Activated CD4-positive, CD25-positive, alpha-beta regulatory T cell treated with anti-CD3 and anti-CD28 coated beads, Interleukin-2, amount 50 U/mL, for 24 hours (primary cell): ENCODE measurements at regions not wholly inside any gene's neighbourhood (a gene's known extent, or its start where the extent isn't known, plus 50 kb on each side); places are given as distances from the start of the nearest gene placed in this dataset.
A peak's percentile ranks its signal among the peaks of the same experiment; 100 is the strongest.

Experiments
- ATAC-seq, 2 donors: fragments of 150-1000 bp; cut with Tn5 transposase; one replicate each; pipeline ENCODE4 v1.10.0; 2021; ENCODE audit warnings: mild to moderate bottlenecking in 1 of 2, moderate library complexity in 1 of 2

DNA sequence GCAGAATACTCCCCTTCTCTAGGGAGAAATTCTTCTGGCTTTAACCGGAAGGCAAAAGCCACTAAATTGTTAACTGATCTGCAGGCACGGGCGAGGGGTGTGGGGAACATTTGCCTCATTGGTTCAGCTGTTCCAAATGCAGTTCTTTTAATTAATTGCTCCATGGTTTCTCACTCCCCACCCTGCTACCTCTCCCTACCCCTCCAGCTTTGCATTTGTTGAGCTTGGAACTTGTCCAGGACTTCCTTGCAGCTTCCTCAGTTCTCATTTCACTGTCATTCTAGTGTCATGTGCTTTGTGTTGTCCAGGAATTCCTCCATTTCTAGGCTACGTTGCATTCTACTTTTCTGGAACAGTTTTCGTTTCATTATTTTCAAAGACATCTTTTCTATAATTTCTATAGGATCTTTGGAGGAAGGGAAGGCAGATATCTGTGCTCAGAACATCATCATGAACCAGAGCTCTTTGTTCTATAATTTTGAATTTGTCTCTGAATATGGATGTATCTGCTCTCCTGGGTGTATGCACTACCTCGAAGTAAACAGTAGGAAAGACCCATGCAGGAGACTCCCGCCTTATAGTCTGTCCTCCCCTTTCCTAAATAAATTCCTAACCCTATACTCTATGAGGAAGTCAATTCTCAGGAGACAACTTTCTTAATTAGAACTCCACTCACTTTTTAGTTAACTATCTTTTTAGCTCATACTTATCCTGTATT lies 132.4 kb upstream of the LMO4 start:
- ATAC-seq = no peak

DNA sequence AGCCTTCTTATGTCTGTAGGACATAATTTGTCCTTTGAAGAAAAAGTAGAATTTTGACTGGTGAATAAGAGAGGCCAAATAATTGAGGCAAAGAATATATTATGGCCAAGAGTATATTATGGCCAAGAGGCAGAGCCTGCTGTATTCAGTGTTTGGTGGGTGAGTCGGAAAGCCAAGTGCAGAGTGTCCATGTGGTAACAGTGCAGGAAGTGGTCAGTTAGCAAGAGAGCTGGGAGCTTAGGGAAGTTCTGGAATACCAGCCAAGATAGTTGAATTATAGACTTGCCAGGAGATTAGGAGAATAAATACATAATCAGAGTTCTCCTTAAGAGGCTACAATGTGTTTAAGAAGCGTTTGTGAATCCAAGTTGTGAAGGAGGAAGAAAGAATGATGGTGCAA lies 131.5 kb upstream of the LMO4 start:
- ATAC-seq = no peak

DNA sequence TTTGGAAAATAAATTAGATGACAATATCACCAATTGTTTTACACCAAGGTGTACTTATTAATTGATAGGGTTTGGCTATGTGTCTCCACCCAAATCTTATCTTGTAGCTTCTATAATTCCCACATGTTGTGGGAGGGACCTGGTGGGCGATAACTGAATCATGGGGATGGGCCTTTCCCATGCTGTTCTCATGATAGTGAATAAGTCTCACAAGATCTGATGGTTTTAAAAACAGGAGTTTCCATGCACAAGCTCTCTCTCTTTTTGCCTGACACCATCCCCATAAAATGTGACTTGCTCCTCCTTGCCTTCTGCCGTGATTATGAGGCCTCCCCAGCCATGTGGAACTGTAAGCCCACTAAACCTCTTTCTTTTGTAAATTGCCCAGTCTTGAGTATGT lies 131.0 kb upstream of the LMO4 start:
- ATAC-seq = no peak

DNA sequence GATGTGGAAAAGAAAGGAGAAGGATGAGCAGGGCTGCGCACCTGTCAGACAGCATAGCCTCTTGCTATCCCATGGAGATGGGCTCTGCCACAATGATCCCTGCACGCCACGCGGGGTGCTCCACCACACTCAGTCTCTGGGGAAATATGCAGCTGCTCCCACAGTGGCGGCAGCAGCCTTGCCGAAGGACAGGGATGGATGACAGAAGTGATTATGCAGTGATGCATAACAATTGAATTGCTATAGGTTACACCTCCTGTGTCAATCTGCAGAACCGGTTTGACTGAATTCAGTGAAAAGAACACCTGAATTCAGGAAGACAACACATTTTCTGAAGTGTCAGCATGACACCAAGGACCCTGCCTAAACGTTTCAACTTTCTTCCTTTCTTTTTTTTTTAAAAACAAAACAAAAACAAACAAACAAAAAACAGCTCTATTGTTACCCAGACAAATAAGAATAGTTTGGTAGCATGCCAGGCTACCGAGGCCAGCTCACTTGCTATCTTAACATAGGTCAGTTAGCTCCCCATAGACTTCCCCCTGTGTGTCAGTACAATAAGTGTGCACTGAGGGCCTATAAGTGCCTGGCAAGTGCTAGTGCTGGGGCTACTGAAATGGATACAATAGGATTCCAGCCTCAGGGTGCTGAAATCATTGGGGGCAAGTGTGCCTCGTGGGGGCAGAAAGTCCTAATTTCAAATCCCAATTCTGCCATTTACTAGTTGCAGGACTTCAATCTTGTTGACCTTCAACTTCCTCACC lies 127.6 kb upstream of the LMO4 start:
- ATAC-seq = no peak

DNA sequence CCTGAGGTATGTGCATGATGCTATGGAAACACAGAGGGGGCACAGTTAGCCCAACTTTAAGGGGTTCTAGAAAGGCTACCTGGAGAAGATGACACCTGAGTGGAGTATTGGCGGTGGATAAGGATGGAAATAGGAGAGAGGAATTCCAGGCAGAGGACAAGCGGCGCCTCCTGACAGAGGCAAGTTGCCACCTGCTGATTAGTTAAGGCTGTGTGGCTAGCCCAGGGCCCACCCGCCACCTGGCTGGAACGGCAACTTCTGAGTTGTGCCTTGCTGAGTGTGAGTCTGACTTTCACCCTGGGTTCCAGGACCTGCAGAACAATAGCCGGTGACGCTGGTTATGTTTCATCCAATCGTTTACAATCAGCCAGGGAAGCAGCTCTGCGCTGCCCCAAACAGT lies 126.9 kb upstream of the LMO4 start:
- no peak for ATAC-seq

DNA sequence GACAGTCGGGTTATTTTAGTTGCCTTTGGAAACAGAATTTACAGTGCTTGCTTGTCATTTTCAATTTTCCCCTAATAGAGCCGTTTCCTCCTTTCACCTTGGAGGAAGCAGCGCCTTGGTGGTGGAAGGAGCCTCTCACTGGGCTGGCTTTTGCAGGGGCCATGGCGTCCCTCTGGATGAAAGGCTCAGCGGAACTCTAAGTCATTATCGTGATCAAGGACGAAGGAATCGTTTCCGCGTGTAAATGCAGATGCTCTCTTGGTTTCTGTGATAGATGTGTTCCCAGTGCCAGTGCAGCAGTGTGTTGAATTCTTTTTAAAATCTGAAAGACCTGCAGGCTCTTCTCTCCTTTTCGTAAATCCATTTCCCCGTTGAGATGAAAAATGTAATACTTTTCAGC lies 126.2 kb upstream of the LMO4 start:
- ATAC-seq = no peak

DNA sequence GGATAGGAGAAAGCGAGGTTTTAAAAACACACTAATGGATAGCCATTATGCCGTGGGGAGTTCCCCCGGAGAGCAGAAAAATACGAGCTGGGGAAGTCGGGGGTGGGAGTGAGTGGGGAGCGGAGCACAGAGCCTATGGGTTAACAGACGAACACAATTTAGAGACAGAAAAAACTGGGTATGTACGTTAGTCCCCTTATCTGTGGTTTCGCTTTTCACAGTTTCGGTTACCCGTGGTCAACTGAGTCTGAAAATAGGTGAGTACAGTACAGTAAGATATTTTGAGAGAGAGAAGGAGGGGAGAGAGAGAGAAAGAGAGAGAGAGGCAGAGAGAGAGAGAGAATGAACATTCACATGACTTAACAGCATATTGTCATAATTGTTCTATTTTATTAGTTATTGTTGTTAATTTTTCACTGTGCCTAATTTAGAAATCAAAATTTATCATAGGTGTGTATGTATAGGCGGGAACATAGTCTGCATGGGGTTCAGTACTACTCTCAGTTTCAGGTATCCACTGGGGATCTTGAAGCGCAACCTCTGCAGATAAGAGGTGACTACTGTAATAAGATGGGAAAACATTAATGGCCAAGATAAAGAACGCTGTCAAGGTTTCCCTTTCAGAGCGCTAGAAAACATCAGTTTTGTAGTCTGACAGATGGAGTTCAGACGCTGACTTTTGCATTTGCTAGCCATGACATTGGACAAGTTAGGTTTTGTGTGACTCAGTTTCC lies 125.6 kb upstream of the LMO4 start:
- ATAC-seq = no peak

DNA sequence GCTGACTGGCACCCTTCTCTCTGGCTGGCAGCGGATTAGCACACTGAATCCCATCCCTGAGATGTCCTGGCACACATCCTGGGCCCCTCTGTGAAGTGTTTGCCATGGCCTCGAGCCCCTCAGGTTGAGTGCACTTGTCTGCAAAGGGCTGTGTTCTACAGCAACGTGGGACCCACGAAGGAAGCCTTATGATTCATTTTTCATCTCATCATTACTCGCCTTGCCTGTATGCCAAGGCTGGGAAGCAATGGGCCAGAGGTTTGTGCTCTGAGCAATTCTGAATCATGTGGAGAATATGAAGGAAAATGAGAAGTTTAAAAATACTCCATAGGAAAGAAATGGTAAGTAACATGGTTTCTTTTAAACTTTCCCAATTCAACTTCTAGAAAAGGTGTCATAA lies 124.8 kb upstream of the LMO4 start:
- ATAC-seq = no peak

DNA sequence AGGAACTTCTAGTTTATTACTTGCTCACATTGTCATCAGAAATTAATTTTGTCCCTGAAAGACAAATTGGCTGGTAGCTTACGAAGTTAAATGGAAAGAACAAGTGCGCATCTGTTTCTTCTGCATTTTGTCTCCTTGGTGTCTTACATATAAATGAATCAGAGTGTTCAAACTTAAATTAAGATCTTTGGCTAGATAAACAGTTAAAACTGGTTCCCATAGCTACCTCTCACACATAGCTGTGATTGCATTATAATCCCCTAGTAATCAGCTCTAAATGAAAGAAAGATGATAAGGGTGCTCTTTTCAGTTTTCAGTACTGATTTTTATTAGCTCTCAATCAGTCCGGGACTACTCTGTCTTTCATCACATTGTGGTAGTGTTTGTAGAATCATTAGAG lies 124.2 kb upstream of the LMO4 start:
- ATAC-seq = no peak

DNA sequence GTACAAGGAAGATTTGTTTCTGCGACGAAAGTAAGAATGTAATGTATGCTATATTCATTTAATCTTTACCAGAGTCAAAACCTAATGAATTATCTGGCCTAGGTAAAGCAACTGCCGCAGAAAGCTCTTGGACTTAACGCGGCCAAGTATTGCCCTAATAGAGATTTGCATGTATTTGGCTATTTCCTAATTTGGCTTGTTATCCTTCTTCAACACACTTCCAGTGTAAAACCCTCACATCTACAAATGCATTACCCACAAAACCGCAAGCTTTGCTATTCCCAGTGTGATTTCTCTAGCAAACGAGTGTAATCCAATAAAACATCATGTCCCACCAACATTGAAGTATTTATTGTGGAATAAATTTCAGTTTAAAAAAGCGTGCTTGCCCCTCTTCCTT lies 123.8 kb upstream of the LMO4 start:
- ATAC-seq = no peak

DNA sequence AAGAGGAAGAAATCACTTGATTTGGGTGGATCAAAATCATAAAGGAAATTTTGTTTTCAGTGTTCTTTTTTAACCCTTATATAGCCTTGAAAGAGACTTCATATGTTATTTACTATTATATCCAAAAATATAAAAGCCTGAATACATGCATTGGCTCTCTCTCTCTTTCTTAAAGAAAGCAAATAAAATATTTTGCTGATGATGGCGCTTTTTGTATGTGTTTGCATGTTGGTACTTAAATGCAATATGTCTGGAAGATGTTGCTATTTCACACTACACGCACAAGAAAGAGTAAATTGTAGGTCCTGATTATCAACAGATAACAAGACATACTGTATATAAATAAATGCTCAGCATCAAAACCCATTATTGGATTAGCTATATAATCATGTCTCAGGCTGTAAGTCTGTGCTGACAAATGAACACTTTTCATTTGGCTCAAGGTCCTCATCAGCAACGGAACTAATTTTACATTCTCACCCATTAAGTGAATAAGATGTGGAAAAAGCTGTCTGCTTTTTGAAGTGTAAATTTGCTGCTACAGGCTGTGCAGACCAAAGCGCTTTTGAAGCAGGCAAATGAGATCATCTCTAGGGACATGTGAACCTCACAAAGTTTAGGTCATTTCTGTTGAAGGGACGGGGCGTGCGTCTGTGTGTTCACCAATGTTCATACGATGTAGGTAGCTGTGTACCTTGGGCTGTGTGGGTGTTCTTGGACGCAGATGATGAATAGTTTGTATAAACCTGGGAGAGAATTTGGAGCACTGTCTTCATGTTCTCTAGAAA lies 122.4 kb upstream of the LMO4 start:
- no peak for ATAC-seq

DNA sequence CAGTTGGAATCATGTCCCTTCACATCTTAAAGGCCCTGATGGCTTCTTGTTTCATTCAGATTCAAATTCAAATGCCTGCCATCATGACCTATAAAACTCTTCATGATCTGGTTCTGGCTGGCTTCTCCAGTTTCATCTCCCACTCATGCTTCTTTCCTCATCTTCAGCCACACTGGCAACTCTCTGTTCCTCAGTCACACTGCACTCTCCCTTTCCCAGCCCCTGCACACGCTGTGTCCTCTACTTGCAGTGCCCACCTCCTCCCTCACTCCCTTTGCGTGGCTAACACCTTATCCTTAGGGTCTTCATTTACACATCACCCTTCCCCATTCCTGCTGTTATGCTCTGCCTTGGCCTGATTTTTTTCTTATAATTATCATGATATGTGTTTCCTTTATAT lies 120.6 kb upstream of the LMO4 start:
- ATAC-seq = no peak

DNA sequence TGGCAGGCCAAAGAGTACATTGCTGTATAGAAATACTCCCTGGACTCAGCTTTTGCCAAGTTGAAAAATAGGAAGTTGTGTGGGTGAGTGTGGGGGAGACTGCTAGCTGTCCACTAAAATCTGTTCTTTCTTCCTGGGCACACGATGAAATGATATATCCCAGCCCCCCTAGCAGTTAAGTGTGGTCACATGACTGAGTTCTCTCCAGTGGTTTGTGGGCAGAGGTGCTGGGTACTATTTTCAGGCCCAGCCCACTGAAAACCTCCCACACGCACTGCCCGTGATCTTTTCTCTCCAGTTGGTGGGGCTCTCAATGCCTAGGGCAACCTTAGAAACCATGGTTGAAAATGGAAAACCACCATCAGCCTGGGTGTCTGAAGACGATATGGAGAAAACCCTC lies 119.7 kb upstream of the LMO4 start:
- ATAC-seq = no peak

DNA sequence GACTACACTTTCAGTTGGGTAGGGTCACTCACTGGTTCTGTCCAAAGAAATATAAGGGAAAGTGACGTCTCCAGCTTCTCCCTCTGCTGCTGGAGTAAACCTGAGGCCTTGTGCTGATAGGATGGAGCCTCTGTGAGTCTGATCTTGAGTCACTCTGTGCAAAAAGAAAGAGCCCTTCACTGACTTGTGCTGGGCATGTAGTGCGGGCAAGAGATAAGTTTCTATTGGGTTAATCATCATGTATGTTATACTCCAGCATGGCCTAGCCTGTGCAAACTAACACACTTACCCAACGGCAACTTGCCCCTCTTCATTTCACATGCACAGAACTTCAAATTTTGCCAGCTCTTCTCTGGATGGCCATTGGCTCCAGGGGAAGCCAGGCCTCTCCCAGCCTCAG lies 118.5 kb upstream of the LMO4 start:
- no peak for ATAC-seq

DNA sequence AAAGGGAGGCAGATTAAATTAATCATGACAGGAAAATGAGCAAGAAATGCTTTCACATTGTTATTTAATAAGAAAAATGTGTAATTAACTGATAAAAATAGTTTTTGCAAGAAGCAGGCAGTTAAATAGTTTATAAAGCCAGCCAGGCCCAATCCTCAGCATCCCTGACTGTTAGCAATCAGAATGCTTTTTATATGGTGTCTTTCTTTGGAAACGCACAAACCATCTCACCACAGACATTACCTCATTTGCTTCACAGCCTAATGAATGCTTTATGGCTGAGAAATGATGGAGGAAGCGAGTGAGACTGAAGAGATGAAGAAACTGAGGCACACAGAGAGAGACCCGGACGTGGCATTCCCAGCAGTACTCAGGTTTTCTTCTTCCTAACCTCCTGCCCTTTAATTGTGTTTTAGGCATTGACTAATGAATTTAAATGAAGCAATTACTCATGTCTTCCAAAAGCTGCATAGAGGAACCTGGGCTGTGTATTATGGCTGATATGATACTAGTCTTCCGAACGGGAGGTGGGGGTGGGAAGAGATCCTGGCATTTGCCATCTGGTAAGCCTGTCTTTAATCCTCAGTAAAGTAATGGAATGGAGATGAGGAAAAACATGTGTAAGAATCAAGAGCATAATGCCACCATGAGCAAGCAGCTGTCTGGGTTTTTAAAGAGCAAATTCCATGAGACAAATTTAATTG lies 116.1 kb upstream of the LMO4 start:
- no peak for ATAC-seq

DNA sequence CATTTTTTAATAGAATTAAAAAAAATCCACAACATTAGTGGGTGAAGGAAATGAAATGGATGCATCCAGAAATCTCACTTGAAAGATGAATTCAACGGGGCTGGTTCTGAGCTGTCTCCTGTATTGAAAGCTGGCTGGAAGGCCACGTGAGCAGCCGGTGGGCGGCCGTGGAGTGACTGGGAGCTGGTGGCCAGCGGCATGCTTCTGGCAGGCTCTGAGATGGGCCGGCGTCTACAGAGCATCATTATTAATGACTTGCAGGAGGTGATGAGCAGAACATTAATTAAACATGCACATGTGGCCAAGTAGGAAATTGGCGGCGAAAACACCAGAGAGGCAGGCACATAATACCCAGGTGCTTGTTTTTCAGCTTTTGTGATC lies 115.6 kb upstream of the LMO4 start:
- ATAC-seq = no peak

DNA sequence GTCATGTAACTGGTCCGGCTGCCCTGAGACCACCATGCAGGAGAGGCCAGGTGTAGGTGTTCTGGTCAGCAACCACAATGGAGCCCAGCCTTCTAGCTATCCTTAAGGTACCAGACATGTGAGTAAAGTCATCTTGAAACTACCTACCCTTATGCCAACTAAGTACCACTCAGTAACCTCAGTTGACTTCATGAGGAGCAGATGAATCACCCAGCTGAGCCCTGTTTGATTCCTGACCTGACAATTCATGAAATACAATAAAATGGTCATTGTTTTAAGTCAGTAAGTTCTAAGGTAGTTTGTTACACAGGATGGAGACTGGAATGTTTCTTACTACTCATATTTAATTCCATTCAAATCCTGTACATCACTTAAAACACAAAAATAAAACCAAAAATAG lies 113.1 kb upstream of the LMO4 start:
- ATAC-seq = no peak

DNA sequence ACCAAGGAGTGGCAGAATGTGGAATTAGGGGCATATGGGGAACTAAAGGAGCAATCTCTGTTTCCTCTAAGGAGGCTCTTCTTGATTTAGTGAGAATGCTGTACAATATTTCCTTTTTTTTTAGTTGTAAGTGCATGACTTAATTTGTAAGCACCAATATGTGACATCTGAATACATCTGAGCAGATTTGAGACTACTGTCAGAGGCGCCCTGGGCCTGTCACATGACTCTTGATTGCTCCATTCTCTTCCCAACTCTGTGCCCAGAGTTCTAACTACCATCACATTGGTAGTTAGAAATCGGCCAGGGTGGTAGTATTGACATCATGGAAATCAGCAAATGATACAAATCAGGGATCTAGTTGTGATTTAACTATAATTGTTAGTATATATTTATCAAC lies 110.1 kb upstream of the LMO4 start:
- ATAC-seq = no peak

DNA sequence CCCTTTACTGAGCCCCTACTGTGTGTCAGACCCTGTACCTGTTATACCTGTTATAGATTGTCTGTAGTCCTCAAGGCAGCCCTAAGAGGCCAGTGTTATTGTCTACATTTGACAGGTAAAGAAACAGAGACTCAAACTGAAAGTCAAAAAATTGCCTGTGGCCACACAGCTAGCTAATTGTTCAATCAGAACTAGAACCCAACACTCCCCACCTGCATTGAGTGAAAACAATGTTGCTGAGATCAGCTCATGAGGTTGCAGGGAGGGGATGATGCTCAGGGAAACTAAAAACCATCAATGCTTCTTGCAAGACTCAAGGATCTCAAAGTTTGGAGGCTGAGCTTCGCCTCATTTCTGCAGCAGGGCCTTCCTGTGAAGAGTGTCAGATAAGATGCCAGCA lies 109.5 kb upstream of the LMO4 start:
- no peak for ATAC-seq

DNA sequence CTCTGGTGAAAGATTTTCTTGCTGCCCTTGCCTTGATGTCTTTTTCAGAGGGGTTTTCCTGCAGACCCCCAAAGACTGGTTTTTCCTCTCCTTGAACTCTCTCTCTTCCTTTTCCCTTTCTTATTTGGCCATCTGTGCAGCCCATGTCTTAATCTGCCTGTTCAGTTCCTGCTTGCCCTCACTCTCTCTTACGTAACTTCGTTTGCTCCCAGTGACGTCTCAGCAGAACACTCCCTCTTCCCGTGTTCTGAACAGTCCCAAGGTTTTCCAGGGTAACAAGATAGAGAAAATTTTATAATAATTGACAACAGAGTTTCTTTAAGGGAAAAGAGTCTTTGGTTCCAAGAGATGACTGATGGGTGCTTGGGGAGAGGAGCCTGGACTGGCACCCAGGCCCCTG lies 109.1 kb upstream of the LMO4 start:
- ATAC-seq = no peak

DNA sequence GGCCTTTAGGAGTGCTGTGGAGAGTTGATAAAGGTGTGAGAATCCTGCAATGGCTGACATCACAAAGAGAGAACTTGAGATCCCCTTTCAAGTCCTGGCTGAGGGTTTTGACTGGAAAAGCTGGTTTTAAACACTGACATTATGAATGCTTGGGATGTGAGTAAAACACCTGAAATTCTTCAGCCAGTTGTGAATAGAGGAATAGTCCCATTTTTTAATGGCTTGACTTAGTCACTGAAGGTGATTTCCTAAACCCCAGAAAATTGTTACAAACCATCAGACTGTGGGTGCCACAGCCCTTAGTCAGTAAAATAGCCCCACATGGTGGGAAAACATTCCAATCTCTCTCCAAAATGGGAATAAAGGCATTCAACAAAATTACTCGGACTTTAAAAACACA lies 107.7 kb upstream of the LMO4 start:
- no peak for ATAC-seq

DNA sequence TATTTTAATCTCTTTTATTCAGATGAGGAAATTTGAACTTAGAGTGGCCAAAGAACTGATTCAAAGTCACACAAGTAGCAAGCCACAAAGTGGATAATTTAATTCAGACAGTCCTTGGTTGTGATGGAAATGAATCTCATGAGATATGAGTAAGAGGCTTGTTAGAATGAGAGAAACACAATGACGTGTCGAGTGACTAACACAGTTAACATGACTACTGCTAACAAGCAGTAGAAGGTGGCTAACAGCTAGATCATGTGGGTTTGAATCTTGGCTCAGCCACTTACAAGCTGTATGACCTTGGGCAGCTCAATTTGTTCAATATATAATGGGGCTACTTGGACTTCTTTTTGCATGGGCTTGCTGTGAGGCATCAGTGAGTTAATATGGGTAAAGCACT lies 104.5 kb upstream of the LMO4 start:
- ATAC-seq = peak; percentile 44 to 75

DNA sequence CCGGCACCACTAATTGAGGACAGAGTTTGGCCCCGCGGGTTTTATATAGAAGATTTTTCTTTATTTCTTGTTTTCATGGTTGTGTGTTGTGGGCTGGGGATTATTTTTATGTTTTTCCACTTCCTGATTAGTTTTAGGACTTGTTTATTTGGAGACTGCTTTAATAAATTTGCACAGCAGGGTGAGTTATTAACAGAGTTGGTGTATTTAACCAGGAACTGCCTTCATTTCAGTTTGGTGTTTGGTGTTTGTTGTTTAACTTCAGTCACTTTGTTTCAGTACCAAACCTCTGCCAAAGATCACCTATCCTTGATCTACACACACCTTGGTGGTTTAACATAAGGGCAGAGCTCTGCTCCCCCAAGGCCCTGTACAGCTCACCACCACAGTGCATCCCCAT lies 103.5 kb upstream of the LMO4 start:
- no peak for ATAC-seq
